DMS153 treated with DMSO at 0.1 percent for 48 hours (cell line): ENCODE measurements at regions not wholly inside any gene's neighbourhood (a gene's known extent, or its start where the extent isn't known, plus 50 kb on each side); places are given as distances from the start of the nearest gene placed in this dataset.

Experiments used
- DNase-seq: peaks from one replicate; lab custom pipeline; 2025; ENCODE audit not compliant: unreplicated experiment; lab: John Stamatoyannopoulos, UW

DNA sequence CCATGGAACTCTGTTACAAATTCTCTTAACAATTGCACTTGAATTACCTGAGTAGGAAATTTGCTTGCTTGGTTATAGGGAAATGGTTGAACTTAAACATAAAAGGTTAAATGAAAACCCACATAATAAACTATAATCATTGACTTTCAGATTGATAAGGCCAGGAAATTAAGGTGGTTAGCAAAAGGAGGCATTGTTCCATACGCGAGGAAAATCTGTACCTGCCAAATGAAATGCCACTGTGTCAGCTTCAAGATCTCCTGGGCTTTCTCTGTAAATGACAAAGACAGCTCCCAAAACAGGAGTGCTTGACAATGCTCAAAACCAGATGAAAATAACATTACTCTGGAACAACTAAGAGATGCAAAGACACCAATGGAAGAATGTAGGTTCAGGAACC is 125.5 kb upstream of the KLF3 start:
- DNase-seq, result no peak

DNA sequence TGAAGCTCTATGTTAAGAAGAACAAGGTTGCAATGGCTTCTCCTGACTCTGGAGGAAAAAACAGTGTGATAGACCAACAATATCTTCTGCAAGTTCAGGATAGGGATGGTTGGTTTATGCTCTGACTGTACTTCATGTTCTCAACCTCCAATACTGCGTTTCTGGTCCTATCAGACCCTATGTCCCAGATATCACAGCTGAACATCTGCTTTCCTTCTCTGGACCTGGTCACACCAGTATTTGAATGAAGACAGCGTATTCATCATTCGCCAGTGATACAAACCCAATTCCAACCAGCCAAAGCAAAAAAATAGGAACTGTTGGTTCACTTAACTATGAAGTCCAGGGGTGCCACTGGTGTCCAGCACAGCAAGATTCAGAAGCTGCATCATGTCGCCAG is 124.5 kb upstream of the KLF3 start:
- no peak for DNase-seq

DNA sequence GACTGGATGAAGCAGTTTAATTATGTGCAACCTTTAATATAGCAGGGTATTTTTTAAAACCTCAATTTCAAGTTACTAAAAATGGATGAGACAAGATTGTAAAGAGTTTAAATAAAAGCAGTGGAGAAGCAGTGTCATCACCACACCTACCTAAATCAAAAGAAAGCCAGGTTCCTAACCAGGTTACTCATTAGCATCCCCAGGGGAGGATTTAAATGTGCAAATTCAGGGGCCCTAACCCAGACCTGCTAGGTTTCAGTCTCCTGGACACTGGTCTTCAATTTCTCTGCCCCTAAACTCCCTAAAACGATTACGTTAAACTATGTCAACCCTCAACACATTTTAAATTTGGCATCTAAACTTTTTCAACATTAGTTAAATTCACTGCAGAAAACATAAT is 116.9 kb upstream of the KLF3 start:
- no peak for DNase-seq

DNA sequence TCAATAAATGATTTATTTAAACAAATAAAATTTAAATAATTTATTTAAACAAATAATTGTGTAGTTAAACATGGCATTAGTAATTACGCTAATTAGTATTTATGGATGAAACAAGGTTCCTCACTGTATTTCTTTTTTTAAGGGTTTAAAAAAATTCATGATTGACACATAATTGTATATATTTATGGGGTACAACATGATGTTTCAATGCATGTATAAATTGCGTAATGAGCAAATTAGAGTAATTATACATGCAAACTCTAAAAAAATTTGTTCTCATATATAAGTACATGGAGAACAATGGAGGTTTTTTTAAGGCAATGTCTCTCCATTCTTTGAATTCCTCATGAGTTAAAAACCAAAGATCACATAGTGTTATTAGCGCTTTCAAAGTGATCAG is 115.7 kb upstream of the KLF3 start:
- DNase-seq, result no peak

DNA sequence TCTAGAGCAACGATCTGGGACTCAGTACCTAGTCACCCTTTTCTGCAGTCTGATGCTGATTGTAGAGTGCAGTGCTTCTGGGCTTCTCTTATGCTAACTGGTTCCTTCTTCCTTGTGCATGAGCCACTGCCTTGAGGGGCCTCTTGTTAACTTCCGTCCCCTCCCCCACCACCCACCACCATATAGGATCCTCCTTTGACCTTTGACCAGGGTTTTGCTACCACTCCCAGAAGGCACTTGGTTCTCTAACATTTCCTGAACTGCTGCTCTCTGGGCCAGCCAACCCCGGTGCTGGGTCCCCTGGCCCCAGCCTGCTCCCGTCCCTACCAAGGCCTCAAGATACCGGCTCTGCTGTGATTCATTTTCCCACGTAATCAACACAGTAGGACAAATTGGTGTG is 104.6 kb upstream of the KLF3 start:
- DNase-seq, result no peak

DNA sequence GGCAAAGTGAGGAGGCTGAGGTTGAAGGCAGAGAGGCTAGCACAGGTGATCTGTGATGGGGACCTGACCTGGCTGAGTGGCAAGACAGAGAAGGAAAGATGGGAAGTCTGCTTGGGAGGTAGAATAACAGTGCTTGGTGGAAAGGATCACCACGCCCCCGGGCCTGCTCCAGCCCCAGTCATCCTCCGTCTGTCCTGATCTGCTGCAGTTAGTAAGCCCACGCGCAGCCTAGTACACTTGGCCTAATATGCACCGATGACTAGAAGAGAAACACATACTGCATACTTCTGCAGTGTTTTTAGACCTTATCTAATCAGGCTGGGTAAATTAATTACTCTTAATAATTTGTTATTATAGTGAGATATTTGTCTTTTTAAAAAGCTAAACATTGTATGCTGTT is 103.7 kb upstream of the KLF3 start:
- no peak for DNase-seq

DNA sequence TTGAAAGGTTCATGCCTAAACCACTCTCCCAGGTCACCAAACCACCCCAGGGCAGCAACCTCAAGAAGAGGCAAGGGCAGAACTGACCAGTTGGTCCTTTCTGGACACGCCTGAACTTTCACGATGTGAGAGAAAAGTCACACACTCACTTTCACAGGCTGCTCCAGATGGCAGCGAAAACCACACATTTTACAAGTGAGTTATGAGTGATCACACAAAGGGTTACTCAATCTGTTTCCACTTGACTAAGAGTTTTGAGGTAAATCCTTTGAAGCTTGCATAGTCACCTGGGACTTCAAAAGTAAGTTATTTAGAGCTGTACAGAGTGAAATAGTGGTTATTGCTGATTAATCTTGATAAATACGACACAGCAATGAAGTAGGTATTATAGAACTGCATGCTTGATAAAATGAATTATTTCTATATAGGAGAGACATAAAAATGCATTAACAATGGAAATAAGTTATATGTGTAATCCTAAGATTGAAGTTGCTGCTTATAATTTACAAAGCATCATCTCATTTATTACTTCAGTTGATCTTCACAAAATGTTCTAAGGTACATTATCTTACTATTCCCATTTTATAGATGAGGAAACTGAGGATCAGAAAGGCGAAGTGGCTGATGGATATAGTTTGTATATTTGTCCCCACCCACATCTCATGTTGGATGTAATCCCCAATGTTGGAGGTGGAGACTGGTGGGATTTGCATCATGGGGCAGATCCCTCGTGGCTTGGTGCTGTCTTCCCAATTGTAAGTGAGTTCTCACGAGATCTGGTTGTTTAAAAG is 103.0 kb upstream of the KLF3 start:
- DNase-seq, result no peak

DNA sequence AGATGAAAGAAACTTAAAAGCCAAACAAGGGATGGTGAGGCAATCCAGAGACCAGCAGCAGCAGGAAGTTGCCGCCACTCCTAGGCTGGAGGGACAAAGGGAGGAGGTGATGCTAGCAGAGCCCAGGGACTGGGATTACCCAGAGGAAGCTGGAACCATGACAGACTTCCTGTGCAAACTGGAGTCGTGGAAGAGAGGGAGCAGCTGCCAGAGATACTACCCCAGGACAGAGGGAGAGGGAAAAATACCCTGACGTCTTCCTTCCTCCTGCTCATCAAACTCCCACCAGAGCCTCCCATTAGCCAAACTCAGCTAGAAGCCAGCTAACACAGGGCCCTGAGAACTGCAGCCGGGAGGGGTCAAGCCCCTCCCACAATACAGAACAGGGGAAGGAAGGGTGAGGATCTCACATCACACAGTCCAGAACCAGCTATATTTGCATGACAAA is 101.2 kb upstream of the KLF3 start:
- peak; percentile 22 for DNase-seq

DNA sequence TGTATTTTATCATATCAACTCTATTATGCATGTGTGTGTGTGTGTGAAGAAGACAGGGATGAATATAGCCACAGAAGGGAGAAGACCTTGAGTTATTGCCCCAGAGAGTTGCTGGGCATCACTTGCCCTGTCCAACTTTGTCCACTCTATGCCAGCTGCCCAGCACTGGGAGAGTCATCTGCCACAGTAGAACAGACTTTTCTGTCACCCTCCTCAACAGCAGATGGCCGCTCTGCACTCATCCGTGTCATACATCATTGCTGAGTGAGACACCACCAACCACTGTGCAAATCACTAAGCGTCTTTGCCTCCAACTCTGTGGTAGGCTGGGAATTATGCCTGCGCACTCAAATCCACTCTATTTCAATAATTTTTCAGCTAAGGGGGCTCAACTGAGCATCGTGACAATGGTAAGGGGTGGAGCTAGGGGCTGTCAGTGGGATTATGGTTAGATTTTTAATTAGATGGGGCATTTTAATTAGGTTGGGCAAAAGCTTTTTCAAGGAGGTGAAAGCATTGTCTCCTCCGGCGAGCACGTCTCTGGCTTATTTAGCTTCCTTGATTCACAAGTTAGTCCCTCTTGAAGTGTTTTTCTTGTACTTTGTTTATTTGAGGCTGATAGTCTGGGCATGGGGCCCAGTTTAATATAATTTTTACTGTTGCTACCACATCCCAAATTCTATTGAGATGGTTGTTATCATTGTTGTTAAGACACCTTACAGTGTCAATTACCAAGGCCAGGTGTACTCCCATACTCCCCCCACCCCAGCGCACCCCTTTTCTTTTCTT is 100.1 kb upstream of the KLF3 start:
- DNase-seq, result peak; percentile 3

DNA sequence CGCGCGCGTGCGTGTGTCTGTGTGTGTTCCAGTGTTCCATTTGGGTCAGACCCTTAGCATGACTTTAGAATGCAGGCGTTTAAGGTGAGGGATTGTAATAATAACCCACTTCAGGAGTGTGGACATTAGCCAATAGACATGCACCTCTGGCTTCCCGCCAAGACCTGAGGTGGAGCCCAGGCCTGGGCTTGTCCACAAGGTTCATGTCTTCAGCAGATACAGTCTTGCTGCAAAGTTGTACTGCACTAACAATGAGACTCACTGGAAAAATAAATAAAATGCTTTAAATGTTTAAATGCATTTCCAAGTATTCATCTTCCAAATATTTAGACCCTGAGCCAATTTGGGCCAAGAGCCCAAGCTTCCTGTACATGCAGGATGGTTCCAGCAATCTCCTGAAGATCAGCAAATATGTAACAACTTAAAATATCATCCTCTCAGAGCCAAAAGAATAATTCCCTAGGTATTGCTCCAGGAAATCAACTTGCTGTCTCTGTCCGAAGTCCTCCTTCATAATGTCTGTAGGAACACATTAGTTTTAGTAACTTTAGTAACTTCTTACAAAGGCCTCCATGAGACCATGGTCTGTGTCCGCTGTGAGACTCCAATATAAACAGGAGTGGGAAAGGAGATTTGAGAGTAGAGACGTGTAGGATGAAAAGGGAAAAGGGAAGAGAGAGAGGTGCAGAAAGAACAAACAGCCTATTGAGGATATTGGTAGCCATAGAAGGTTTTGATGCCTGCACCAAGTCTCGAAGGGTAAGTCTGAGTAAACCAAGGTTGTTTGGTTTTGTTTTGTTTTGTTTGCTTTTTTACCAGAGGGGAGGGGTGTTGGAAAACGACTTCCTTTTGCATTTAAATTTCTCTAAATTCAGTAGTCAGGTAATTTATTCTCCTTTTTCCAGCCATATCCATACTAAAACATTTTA is 98.5 kb upstream of the KLF3 start:
- peak; percentile 10 for DNase-seq

DNA sequence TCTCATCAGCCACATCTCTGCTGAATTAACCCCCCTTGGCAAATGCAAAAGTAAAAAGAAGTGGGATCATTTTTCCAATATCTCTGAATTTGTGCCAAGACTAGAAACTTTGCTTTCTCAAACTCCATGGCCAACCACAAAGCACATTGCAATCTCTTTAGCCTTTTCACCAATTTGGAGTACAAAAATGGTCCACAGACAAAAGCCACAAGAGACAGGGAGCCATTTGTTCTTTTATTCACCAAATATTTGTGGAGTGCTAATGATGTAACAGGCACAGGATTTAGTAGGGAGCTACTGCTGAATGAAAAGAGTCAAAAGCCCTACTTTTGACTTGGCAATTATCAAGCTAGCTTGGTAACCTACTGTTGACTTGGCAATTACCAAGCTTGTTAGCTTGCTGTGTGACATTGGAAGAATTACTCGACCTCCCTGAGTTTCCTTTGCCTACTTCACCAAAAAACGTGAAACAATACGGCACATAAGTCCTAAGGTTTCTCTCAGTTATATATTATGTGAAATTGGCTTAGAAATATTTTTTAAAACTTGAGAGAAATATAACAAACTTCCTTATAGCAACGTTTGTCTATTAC is 97.1 kb upstream of the KLF3 start:
- no peak for DNase-seq

DNA sequence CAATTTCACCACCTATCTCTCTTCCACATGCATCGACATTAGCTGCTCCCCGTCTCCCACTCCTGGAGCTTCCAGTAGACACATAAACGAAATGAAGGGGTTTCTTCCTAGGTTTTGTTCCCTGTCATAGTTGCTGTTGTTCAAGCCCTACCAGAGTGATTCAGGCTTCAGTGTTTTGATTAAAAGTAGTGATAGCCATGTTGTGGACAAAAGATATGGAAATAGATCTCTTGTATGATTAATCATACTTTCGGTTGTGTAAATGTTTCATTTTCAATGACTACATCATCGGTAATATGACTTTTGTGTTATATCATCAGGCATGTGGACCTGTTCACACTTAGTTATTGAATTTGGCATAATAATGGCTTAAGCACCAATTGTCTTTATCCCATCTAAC is 96.5 kb upstream of the KLF3 start:
- DNase-seq, result no peak

DNA sequence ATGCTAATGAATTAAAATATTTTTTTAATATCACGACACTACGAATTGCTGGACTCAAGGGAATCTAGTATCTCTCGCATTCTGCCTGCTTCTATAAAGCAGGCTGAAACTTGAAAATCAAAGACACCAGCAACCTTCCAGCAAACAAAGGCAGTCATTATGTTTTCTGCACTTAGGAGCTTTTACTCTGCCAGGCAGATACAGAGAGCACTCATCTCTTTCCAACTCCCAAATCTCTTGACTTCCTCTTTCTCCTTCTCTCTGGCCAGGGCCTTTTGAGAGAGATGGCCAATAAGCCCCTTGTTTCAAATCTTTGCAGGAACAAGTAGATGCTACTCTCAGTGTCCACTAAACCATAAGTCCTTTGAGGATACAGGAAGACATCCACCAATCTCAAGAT is 95.2 kb upstream of the KLF3 start:
- no peak for DNase-seq

DNA sequence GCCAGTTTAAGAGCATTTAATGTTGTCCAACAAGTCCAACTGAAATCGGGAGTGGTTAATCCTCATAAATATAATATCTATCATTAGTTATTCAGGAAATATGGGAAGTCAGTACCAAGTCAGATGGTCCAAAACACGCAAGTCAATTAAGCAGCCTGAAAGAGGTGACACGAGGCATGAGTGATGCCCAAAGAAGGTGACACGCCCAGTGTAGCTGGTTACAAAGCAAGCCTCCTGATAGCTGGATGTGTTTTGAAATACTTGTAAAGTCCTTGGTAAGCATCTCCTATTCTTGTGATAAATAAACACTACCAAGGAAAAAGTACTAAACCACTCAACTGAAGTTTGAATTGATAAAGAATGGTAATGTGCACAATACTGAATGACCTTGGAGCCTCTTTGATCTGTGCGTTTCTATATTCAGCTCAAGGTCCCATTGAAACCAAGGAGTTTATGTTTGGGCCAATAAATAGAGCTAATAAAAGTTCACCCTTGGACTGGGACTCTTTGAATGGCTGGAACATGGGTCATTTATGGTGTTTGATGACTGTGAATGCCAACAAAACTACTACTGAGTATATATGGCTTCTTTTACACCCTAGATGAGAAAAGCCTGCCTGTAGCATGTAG is 93.2 kb upstream of the KLF3 start:
- no peak for DNase-seq

DNA sequence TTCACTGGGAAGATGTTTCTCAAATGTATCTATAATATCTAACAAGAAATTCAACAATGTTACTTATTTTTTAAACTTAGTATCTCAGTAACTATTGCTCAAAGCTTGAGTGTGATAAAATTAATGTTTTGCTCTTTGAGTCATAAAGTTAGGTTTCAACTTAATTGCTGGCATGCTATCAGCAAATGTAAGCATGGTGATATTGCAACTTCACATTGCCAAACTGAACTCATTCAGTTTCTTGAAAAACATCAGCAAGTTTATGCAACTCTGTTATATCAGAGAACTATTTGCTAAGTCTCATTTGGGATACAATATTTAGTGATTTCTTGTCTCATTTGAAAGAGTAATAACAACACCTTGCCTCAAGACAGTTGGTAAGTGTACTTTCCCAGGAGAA is 91.2 kb upstream of the KLF3 start:
- DNase-seq, result no peak

DNA sequence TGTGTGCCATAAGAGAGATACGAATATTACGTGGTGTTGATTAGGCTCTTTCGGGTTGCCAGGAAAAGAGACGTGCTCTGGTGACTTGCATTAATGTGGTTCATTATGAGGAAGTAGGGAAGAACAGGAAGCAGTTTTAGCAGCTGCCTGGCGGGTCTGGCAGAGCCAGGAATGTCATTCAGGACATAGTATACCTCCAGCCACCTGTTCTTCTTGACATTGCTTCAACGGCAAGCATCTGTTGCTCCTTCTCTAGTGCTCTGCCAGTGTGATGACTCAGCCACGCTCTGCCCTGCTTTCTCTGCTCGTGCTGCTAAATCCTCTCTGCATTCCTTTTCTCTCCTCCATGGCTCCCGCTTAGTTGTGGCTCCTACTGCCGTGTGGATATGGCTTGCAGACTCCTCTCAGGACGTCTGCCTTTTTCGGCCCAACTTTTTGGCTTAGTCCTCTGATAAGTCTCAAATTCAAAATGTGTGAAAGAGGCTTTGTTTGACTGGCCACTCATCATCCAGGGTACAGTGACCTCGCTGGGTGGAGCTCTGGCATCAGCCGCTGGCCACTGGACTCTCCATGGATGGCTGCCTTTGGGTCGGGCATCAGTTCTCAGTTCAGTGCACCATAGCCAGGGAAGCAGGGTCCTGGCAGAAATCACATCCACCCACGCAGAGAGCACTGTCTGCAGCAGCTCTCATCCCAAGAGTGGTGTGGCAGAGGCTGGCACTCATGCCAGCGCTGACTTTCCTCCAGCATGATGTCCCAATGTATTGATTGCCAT is 89.3 kb upstream of the KLF3 start:
- DNase-seq, result no peak

DNA sequence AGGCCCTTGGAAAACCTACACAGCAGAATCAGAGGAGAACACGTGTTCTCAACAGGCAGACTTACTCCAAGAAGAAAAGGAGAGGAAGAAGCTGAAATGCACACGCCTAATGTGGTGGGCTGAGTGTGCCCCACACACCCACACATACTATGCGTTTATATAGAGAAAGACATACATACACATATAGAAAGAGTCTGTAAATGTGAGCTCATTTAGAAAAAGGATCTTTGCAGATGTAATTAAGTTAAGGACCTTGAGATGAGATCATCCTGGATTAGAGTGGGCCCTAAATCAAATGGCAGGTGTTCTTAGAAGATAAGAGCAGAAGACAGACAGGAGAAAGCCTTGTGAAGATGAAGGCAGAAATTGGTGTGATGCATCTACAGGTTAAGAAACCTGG is 87.2 kb upstream of the KLF3 start:
- DNase-seq, result no peak

DNA sequence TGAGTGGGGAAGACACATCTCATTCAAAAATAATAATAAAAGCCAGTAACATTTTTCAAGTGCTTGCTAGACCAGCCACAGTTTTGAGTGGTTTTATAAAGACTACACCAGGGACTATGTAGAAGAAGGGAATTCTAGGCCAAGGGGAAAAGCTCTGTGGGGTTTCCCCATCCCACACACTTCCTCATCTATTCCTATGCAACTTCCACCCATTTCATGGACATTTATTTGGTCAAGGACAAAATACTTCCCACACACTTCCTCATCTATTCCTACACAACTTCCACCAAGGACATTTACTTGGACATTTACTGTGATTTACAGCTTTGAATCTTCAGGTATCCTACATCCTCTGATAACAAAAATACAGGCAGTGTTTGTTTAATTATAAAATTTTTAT is 86.5 kb upstream of the KLF3 start:
- no peak for DNase-seq

DNA sequence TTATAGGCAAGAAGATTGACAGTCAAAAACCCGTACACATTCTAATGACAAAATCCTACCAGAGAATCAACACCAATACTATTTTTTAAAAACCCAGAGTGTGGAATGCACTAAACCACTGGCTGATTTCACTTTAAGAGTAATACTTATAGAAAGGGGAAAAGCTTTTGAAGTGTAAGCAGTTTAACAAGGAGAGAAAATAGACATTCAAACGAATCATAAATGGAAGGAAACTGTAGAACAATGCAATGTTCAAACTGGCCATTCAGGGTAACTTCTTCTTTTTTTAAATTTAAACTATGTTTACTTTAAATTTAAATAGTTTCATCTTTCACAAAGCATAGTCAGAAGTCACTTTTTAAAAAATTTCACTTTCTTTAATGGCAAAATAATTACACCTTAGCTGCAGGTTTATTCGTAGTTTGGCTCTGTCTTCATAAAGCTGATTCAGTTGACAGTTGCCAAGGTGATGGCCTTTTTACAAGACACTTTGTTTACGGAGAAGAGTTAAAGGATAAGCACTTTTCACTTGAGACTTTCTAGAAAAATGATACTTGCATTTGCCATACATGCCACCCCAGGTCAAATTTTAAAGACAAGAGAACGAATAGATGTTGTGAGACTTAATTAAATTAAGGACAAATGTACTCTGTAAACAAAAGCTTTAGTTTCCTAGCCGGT is 82.4 kb upstream of the KLF3 start:
- no peak for DNase-seq
